Thoracic aorta (tissue), 2 donors: ENCODE measurements at regions not wholly inside any gene's neighbourhood (a gene's known extent, or its start where the extent isn't known, plus 50 kb on each side); places are given as distances from the start of the nearest gene placed in this dataset.

Source experiments
- ATAC-seq: fragments of 150-250 bp; one replicate; pipeline ENCODE4 v1.8.0; 2017; ENCODE audit warnings: low read depth; ENCODE audit not compliant: insufficient number of reproducible peaks, low FRiP score
- DNase-seq: peaks from one replicate; pipeline ENCODE4 v3.0.0-alpha.2; 2020; ENCODE audit warnings: low spot score
- H3K27ac ChIP-seq, 2 donors: fragments of 200-600 bp; sonication (generic); 1 replicate in 1 of 2; 2 replicates in 1 of 2; pipeline ENCODE4 v1.5.1; 2016; ENCODE audit warnings: mild to moderate bottlenecking in 2 of 2, moderate library complexity in 2 of 2
- H3K27me3 ChIP-seq: fragments of 200-600 bp; sonication (generic); replicated peaks from 2 replicates; pipeline ENCODE4 v1.6.0; 2016; ENCODE audit warnings: mild to moderate bottlenecking; ENCODE audit not compliant: insufficient read depth
- H3K36me3 ChIP-seq: fragments of 200-600 bp; sonication (generic); one replicate; pipeline ENCODE4 v1.5.1; 2016
- H3K4me1 ChIP-seq, 2 donors: fragments of 200-600 bp; sonication (generic); 1 replicate in 1 of 2; 2 replicates in 1 of 2; pipeline versions ENCODE4 v1.5.1 to v1.6.0; 2016; ENCODE audit warnings: low read depth in 2 of 2, mild to moderate bottlenecking in 1 of 2; ENCODE audit not compliant: control insufficient read depth in 1 of 2
- H3K4me3 ChIP-seq: fragments of 200-600 bp; sonication (generic); 2 replicates; pipeline ENCODE4 v1.5.1; 2016; ENCODE audit warnings: mild to moderate bottlenecking
- H3K9me3 ChIP-seq: fragments of 200-600 bp; sonication (generic); 2 replicates; pipeline ENCODE4 v1.5.1; 2016
- CTCF ChIP-seq: fragments of 200-600 bp; sonication (generic); IDR thresholded peaks from one replicate; pipeline ENCODE4 v1.5.1; 2019; ENCODE audit warnings: antibody characterized with exemption

- Histone ChIP-seq H3K27me3 (no peaks in the 10 kb centered on the region), H3K36me3 (no peaks in the 10 kb centered on the region), H3K4me1 (no peaks in the 10 kb centered on the region), H3K27ac (no peak overlapping the region), H3K9me3 (no peaks in the 10 kb centered on the region), H3K4me3 (no peak overlapping the region)
- DNase-seq (no peak), ATAC-seq (no peak)
- no peak for TF ChIP-seq CTCF
Measured at GRCh38 chr20:60559462-60559861, 601.2 kb downstream of the CDH26 start.

GRCh38 chr20:60561052-60561451 is 602.8 kb downstream of the CDH26 start:
- ATAC-seq (no peak), DNase-seq (no peak)
- H3K9me3 ChIP-seq = no peaks in the 10 kb centered on the region

DNA sequence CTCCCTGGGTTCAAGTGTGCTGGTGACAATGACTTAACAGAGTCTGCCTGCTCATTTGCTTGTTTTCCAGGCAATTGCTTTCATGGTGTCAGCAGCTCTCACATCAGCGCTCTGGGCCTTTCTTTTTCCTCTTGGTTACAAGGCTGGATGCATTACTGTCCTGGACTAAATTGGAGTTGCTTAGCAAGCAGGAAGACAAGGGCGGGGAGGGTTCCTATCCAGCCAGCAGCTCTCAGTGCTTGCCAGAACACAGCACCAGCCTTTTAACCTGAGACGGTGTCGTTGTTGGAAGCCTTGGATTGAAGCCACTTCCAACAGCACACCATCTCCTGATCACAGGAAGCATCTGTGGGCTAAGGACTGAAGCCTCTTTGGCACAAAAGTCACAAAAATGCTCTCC is 606.9 kb downstream of the CDH26 start:
- no peak for ATAC-seq
- no peaks in the 10 kb centered on the region for H3K9me3 ChIP-seq
- H3K36me3 ChIP-seq = no peaks in the 10 kb centered on the region
- H3K27me3 ChIP-seq = no peaks in the 10 kb centered on the region
- H3K27ac ChIP-seq = no peak overlapping the region
- H3K4me1 ChIP-seq = no peaks in the 10 kb centered on the region
- TF ChIP-seq CTCF = no peak
- H3K4me3 ChIP-seq = no peak overlapping the region
- DNase-seq = no peak

More at GRCh38 chr20:60561052-60561451, 602.8 kb downstream of the CDH26 start:
- Histone ChIP-seq H3K36me3 (no peaks in the 10 kb centered on the region), H3K4me3 (no peak overlapping the region), H3K27ac (no peak overlapping the region), H3K27me3 (no peaks in the 10 kb centered on the region), H3K4me1 (no peaks in the 10 kb centered on the region)
- TF ChIP-seq CTCF = no peak

GRCh38 chr20:60565551-60565950 is 607.3 kb downstream of the CDH26 start:
- Histone ChIP-seq H3K4me3 (no peak overlapping the region), H3K9me3 (no peaks in the 10 kb centered on the region), H3K36me3 (no peaks in the 10 kb centered on the region), H3K27me3 (no peaks in the 10 kb centered on the region), H3K4me1 (no peaks in the 10 kb centered on the region), H3K27ac (no peak overlapping the region)
- TF ChIP-seq CTCF = no peak
- ATAC-seq (no peak), DNase-seq (no peak)

GRCh38 chr20:60569116-60569515 is 610.9 kb downstream of the CDH26 start:
- no peak overlapping the region for H3K27ac ChIP-seq
- H3K4me1 ChIP-seq = no peaks in the 10 kb centered on the region
- TF ChIP-seq CTCF = no peak
- H3K36me3 ChIP-seq = no peaks in the 10 kb centered on the region
- no peak for DNase-seq
- no peaks in the 10 kb centered on the region for H3K27me3 ChIP-seq
- no peaks in the 10 kb centered on the region for H3K9me3 ChIP-seq
- no peak overlapping the region for H3K4me3 ChIP-seq
- no peak for ATAC-seq
